Right lobe of liver (tissue), 6 donors: ENCODE measurements at regions not wholly inside any gene's neighbourhood (a gene's known extent, or its start where the extent isn't known, plus 50 kb on each side); places are given as distances from the start of the nearest gene placed in this dataset.

Source experiments
- ATAC-seq, 4 donors: fragments of 200-7000 bp; cut with Tn5 transposase; one replicate each; pipeline ENCODE4 v1.9.1; 2020; ENCODE audit warnings: mild to moderate bottlenecking in 4 of 4, moderate library complexity in 4 of 4
- DNase-seq, 3 donors: peaks; one replicate each; pipeline ENCODE4 v3.0.0-alpha.2; 2020
- H3K27ac ChIP-seq, 3 donors: fragments of 200-600 bp; one replicate each; pipeline ENCODE4 v1.8.0; 2022
- H3K27me3 ChIP-seq, 2 donors: fragments of 200-600 bp; one replicate each; pipeline ENCODE4 v1.8.0; 2022
- H3K36me3 ChIP-seq, 4 donors: fragments of 200-600 bp; sonication (generic) in 1 of 4; one replicate each; pipeline versions ENCODE4 v1.5.1 to v1.8.0; 2017 to 2022; ENCODE audit warnings: control low read depth in 1 of 4
- H3K4me1 ChIP-seq, 4 donors: fragments of 200-600 bp; sonication (generic) in 1 of 4; one replicate each; pipeline versions ENCODE4 v1.5.1 to v1.8.0; 2017 to 2022; ENCODE audit warnings: control low read depth in 1 of 4
- H3K4me3 ChIP-seq, 3 donors: fragments of 200-600 bp; one replicate each; pipeline ENCODE4 v1.8.0; 2022
- H3K9me3 ChIP-seq, 4 donors: fragments of 200-600 bp; sonication (generic) in 1 of 4; one replicate each; pipeline versions ENCODE4 v1.5.1 to v1.8.0; 2017 to 2022; ENCODE audit warnings: control low read depth in 1 of 4
- CTCF ChIP-seq, 4 donors: fragments of 200-600 bp in 3 of 4; fragments of 450-650 bp in 1 of 4; IDR thresholded peaks; one replicate each; pipeline versions ENCODE4 v1.5.1 to v1.8.0; 2016 to 2022; ENCODE audit warnings: antibody characterized with exemption in 4 of 4, mild to moderate bottlenecking in 2 of 4
- POLR2A ChIP-seq: fragments of 450-650 bp; IDR thresholded peaks from one replicate; pipeline ENCODE4 v1.6.1; 2017; ENCODE audit warnings: antibody characterized with exemption, mild to moderate bottlenecking
- WGBS: methylation state at CpG from one replicate; pipeline ENCODE4 v1.1.6; 2018; ENCODE audit warnings: low coverage, low lambda C conversion rate; ENCODE audit not compliant: insufficient coverage; ENCODE audit errors: missing lambda C conversion rate; 5-methylcytosine and 5-hydroxymethylcytosine counted together
- intact Hi-C, 2 donors: fragments of 100-400 bp; cut with DNase I; formaldehyde crosslinking; loops; one replicate each; pipeline versions ENCODE4 v1.11.2 to v1.14.1; 2022
- donor health status: DM: no; HTN: yes; CAD: no.
- donor health status: DM: no; HTN: no; CAD: no.
- donor health status: DM: no; HTN: no; CAD: no.
- donor health status: DM: no; HTN: yes; CAD: no.
- donor health status: DM: no; HTN: yes; CAD: no.

- Histone ChIP-seq H3K27me3 (no peaks in the 10 kb centered on the region), H3K36me3 (no peaks in the 10 kb centered on the region), H3K9me3 (no peaks in the 10 kb centered on the region), H3K4me1 (no peaks in the 10 kb centered on the region), H3K27ac (no peak overlapping the region), H3K4me3 (no peak overlapping the region)
- DNase-seq, result peak in 1 of 3 donors; percentile 6
- no peak for TF ChIP-seq POLR2A
- no peak for TF ChIP-seq CTCF (IDR thresholded peaks at IDR 0.05)
- intact Hi-C loops, result no loop called here
- ATAC-seq, result no peak
- no CpG with 5 or more reads among the region's 5 CpGs for WGBS
These were observed 137.1 kb upstream of the IRX2 start for GRCh38 chr5:2888520-2889060.

- DNase-seq, result peak in 1 of 3 donors; percentile 20
- Histone ChIP-seq H3K9me3 (no peaks in the 10 kb centered on the region), H3K27me3 (no peaks in the 10 kb centered on the region), H3K36me3 (no peaks in the 10 kb centered on the region), H3K4me3 (no peak overlapping the region), H3K27ac (no peak overlapping the region), H3K4me1 (no peaks in the 10 kb centered on the region)
- 64% methylated on average over 3 of the region's 7 CpGs for WGBS
- intact Hi-C loops, result no loop called here
- no peak for TF ChIP-seq CTCF (IDR thresholded peaks at IDR 0.05)
- TF ChIP-seq POLR2A, result no peak
- peak in 2 of 4 donors; percentile 20 to 21 for ATAC-seq
These were observed 136.2 kb upstream of the IRX2 start for GRCh38 chr5:2887481-2888348.

GRCh38 chr5:2886531-2886930 is 135.1 kb upstream of the IRX2 start:
- Histone ChIP-seq H3K27me3 (no peaks in the 10 kb centered on the region), H3K4me1 (no peaks in the 10 kb centered on the region), H3K27ac (no peak overlapping the region), H3K4me3 (no peak overlapping the region), H3K36me3 (no peaks in the 10 kb centered on the region), H3K9me3 (no peaks in the 10 kb centered on the region)
- DNase-seq, result peak in 1 of 3 donors; percentile 5
- TF ChIP-seq POLR2A (no peak), CTCF (IDR thresholded peaks at IDR 0.05) (no peak)
- WGBS, result 25% methylated on average over 3 of the region's 3 CpGs
- intact Hi-C loops, result no loop called here
- ATAC-seq, result no peak

GRCh38 chr5:2883771-2884170 is 132.3 kb upstream of the IRX2 start:
- intact Hi-C loops, result no loop called here
- H3K4me1 ChIP-seq, result no peaks in the 10 kb centered on the region
- H3K4me3 ChIP-seq, result no peak overlapping the region
- 62% methylated on average over 8 of the region's 8 CpGs for WGBS
- H3K27ac ChIP-seq, result no peak overlapping the region
- DNase-seq (peak in 1 of 3 donors; percentile 8), ATAC-seq (no peak)
- TF ChIP-seq POLR2A (no peak), CTCF (IDR thresholded peaks at IDR 0.05) (no peak)
- no peaks in the 10 kb centered on the region for H3K27me3 ChIP-seq
- H3K36me3 ChIP-seq, result no peaks in the 10 kb centered on the region
- H3K9me3 ChIP-seq, result peaks cover 0 to under 1% (median 0%) of the 10 kb centered on the region in 4 donors
